ENCODE measurements at regions not wholly inside any gene's neighbourhood (a gene's known extent, or its start where the extent isn't known, plus 50 kb on each side); places are given as distances from the start of the nearest gene placed in this dataset.

DNA sequence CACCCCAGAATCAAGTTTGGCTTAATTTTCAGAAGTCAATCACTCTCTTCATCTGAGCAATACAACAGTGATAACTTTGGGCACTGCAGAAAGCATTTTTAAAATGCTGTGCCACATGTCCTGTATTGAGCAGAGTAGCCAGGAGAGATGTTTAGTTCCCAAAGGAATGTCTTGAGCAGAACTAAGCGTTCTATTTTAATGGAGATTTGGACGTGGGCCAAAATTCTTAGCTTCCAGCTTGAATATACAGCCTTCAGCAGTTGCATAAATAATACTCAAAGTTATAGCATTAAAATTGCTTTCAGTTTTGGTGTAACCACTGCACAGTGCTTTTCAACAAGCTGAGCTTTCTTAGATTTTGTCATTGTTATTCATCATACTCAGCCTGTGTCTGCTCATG is 679.2 kb downstream of the NLGN4X start:
- in situ Hi-C loops (cut with MboI; ENCODE audit: low sequenced_read_pairs): no loop called here

DNA sequence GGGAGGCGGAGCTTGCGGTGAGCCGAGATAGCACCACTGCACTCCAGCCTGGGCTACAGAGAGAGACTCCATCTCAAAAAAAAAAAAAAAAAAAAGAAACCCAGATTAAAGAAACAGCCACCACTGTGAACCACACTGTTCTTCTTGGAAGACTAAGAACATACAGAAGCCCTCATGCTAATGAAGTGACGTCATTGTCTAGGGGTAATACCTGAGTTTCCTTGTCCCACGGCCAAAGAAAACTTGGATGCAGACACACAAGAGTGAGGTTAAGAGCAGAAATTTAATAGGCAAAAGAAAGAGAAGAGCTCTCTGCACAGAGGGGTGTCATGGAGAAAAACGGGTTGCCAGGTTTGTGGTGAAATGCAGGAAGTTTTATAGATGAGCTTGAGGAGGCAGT is 691.6 kb downstream of the NLGN4X start:
- in situ Hi-C loops (cut with MboI; ENCODE audit: low sequenced_read_pairs): no loop called here

DNA sequence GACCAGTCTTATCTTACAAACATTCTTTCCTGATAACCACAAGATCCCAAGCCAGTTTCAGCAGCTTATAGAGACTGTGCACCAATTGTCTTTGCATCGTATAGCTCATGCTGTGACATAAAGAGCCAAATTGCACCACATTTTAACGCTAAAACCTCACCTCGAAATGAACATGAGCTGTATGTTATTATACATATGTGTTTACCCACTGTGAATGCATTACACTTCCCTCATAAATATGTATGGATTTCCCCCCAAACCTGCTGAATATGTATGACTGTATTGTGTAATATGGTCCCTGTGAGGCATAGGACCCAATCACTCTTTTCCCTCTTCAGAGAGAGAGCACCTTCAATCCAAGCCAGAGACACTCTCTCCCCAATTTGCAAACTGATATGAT is 692.4 kb downstream of the NLGN4X start:
- in situ Hi-C loops (cut with MboI; ENCODE audit: low sequenced_read_pairs): no loop called here

DNA sequence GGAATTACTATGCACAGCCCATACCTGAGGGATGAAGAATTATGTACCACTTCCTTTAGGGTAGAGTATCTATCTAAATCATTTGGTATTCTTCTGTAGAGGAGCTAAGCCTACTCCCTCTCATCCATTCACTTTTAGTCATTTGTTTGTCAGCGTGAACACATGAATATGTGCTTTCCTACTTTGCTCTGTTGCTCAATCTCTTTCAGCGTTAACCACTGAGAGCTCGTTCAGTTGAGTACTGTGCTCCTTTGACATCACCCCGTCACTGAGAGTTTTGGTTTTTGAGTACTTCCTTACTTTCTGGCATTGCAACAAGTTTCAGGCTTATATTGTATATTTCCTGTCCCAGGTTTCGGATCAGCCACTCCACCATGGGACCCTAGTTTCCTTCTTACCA is 700.6 kb downstream of the NLGN4X start:
- in situ Hi-C loops (cut with MboI; ENCODE audit: low sequenced_read_pairs): no loop called here

DNA sequence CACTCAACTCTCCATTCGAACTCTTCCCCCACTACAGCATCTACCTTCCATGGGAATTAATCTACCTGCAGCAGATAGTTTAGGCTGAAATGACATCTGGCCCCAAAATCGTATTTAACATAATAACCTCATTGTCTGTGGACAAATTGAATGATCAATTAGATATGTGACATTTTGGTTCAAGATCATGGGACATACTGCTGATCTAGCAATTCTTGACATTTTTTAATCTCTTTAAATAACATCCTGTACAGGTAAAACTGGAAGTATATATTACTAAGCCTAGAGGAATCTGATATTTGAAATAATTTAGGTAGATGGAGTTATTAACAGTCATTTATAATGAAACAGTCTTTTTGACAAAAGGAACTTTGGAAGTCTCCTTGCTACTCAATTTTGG is 702.5 kb downstream of the NLGN4X start:
- in situ Hi-C loops (cut with MboI; ENCODE audit: low sequenced_read_pairs): no loop called here

DNA sequence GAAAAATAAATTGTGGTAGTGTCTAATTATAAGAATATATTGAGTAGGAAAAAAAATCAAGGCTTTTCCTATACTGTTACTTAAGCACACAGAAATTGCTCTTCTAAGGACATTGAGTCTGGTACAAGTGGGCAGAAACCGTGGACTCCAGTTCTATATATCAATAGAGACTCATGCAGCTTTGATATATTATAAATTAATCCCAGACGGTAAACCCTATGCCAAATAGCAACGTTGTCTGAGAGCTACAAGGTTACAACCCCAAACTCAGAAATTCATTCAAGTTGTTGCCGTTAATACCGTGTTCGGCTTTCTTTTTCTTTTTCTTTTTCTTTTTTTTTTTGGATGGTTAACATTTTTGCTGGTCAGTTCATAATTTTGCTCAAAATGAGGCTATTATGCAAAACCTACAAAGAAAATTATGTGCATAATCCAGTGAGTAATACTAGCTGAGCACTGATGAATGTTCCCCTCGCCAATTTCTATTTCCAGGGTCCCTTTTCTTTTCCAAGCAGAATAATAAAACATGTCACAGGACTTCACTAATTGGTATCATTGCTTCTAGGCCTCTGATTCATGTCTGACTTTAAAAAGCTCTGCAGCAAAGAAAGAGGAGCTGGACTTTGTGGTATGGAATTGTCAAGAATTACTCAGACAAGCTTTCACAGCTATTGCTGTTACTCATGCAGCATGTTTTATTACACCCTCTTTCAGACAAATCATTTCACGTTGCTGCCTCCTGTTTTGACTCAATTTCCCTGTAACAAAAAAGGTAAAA is 737.7 kb downstream of the NLGN4X start:
- in situ Hi-C loops (cut with MboI; ENCODE audit: low sequenced_read_pairs): no loop called here

DNA sequence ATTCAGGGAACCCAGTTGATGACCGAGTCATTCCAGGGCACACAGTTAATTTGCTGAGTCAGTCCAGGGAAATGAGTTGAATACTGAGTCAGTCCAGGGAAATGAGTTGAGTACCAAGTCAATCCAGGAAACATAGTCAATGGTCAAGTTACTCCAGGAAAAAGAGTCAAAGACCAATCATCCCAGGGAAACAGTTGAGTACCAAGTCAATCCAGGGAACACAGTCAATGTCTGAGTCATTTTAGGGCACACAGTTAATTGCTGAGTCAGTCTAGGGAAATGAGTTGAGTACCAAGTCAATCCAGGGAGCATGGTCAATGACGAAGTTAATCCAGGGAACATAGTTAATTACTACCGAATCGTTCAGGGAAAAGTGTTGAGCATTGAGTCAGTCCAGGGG is 754.4 kb downstream of the NLGN4X start:
- in situ Hi-C loops (cut with MboI; ENCODE audit: low sequenced_read_pairs): no loop called here

DNA sequence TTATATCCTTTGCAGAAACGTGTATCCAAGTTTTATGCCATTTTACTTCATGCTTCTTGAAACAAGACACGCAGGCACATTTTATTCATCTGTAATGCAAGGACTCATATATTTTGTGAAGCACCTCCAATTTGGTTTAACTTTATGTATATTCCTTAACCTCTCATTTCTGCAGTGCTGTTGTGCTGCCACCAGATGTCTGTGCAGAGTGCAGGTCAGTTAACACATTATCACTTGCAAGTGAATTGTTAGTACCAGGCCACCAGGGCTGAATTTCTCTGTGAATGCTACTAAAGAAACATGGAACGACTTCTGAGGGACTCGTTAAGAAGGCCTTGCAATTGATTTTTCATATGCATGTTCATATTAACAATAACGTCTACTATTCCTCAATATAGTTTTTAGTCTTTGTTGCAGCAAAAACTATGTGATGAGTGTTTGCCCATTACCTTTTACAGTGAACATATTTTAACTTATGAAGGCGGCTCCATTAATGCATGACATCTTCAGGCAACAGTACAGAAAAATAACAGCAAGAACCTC is 770.3 kb downstream of the NLGN4X start:
- in situ Hi-C loops (cut with MboI; ENCODE audit: low sequenced_read_pairs): no loop called here

DNA sequence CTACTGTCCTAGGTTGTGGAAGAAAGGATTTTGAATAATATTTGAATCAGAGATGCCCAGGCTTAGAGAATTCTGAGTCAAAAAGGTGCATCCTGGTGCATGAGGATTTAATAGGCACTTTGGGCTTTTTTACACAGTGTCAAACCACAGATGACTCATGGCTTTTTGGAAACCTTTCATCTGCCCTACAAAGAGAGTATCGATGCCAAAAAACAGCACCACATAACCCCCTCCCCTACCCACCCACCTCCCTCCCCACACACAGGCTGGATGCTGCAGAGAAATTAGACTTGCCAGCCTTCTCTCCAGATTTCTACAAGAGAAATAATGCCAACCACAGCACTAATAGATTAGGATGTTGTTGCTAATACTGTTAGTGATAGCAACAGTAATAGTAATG is 779.3 kb downstream of the NLGN4X start:
- in situ Hi-C loops (cut with MboI; ENCODE audit: low sequenced_read_pairs): no loop called here

DNA sequence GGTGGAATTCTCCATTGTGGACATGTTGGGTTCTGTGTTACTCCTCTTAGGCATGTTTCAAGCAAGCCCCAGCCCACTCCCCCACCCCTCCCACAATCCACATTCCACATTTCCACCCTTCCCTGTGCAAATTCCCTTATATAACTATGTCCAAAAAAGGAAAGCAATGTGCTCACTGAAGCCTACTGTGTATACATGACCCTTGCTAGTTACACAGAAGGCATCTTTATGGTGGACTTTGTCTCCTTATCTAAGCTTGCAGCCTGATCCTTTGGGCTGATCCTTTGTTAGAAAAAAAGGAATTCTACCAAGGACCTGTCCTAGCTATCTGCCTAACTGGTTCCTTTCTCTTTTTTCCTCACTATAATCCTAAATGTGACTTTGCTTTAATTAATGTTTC is 796.8 kb downstream of the NLGN4X start:
- in situ Hi-C loops (cut with MboI; ENCODE audit: low sequenced_read_pairs): no loop called here

DNA sequence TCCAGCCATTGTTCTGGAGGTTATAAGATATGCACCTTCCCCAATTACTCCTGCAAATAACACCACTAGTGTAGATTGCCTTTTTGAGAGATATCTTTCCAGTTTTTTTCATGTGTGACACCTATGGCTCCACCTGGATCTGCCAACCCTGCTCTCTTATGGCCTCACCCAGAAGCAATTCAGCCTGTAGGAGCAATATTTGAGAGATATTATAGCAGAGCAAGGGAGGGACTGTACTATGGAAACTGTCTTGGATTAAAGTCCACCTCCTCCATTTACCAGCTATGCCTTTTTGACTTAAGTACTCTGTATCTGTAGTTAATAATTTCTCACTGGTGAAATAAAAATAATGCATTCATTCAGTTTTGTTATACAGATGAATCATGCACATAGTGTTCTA is 803.5 kb downstream of the NLGN4X start:
- in situ Hi-C loops (cut with MboI; ENCODE audit: low sequenced_read_pairs): no loop called here

DNA sequence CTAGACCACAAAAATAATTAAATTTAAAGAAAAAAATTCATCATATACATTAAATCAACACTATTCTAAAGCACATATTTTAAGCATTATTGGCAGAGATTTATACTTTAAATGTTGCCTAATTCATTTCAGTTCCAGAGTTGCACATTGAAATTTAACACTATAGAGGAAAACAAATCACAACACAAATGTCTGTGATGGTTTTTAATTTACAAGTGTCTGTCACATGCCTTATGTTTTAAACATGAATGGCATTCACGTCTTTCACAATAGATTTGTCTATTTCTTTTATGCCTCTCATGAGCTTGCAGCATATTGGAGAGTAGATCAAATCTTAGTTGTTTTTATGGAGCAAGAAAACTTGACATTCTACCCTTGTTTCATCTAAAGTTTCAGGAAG is 811.3 kb downstream of the NLGN4X start:
- in situ Hi-C loops (cut with MboI; ENCODE audit: low sequenced_read_pairs): no loop called here

DNA sequence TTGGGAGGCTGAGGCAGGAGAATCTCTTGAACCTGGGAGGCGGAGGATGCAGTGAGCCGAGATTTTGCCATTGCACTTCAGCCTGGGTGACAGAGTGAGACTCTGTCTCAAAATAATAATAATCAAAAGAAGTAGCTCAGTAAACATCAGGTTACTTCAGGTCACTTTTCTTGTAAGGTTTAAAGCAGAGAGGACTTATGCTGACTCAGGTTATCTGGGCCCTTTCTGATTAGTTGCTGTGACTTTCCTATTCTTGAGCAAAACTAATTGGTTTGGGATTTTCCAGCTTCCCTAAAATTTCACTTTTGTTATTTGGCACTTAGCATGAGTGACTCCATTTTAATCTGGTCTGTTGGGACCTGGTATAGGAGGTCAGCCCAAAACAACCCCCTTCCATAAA is 812.9 kb downstream of the NLGN4X start:
- in situ Hi-C loops (cut with MboI; ENCODE audit: low sequenced_read_pairs): no loop called here

DNA sequence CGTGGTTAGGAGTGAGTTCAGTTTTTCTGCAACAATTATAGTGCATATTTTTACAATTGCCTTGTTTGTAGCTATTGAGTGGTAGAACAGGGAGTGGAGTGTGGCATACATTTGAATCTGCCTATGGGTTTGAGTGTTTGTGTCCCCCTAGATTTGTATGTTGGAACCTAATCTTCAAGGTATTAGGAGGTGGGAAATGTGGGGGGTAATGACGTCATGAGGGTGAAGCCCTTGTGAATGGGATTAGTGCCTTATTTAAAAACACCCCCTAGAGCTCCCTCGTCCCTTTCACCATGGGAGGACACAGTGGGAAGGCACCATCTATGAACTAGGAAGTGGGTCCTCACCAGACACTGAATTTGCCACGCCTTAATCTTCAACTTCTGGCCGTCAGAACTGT is 819.6 kb downstream of the NLGN4X start:
- in situ Hi-C loops (cut with MboI; ENCODE audit: low sequenced_read_pairs): no loop called here

DNA sequence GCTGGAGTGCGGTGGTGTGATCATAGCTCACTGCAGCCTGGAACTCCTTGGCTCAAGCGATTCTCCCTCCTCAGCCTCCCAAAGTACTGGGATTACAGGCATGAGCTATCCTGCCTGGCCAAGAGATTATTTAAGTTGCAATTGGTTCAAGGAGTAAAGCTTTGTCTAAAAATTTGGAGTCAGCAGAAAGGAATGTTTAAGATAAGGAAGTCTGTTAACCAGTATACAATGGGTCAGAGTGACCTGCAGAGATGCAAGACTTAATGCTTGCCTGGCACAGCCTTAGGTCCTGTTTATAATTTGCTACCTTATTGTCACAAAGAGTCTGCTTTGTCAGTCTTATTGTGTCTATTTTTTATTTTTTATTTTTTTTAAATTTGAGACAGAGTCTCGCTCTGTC is 826.2 kb downstream of the NLGN4X start:
- in situ Hi-C loops (cut with MboI; ENCODE audit: low sequenced_read_pairs): no loop called here

DNA sequence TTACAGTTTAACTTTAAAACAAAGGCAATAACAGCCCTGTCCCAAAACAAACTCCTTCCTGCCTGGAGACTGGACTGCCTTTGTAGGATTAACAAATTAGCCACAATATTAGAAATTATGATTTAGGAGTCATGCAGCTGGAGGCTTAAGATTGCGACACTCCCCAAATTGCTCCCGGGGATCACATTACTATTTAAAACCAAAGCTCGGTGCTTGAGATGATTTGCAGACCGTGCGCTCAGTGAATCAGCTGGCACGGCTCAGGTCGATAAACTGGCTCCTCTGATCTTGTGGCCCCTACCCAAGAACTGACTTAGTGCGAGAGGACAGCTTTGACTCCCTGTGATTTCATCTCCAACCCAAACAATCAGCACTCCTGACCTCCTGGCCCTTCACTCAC is 829.3 kb downstream of the NLGN4X start:
- in situ Hi-C loops (cut with MboI; ENCODE audit: low sequenced_read_pairs): no loop called here

DNA sequence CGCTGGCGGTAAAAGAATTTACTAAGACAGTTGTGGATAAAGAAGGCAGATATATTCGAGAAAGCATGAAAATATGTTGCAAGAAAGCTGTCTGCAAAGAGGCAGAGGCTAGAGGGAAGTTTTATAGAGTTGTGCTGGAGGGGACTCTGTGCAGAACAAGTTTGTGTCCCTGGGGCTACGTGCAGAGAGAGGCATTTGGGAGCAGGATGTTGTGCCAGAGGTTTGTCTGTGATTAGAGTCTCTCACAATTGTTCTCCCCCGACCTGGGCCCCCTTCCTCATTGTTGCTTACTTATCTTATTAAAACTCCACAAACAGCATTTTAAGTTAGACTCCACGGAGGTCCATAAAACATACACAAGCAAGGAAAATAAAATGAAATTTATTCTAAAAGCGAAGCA is 831.3 kb downstream of the NLGN4X start:
- in situ Hi-C loops (cut with MboI; ENCODE audit: low sequenced_read_pairs): no loop called here

DNA sequence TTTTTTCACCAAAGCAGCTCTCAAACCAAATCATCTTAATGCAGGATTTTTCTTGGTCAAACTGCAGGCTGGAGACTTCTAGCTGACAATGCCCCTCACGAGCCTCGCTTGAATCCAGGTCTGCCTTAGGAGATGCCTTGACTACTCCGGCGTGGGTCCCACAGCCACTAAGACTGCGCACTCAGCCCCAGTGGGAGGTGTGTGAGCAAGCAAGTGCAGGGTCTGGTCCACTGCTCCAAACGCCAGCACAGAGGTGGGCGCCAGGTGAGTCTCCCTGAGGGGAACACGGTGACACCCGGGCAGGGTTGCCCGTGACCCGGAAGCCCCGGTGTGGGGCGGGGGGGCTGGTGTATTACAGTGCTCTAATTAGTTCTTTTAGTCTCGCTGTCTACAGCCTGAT is 838.3 kb downstream of the NLGN4X start:
- in situ Hi-C loops (cut with MboI; ENCODE audit: low sequenced_read_pairs): no loop called here

DNA sequence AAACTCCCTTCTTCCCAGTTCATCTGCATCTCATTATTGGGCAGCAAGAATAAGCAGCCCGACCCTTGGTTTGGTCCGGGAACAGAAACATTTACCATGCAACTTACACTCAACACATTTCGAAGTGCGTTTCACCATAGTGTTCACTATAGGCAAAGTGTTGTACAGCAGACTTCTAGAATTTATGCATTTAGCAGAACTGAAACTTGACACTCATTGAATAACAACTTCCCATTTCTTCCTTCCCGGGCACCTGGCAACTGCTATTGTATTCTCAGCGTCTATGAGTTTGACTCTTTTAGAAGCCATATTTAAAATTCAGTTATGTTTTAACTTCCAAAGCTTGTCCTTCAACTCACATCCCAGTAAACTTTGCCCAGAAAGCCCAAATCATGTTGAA is 840.6 kb downstream of the NLGN4X start:
- in situ Hi-C loops (cut with MboI; ENCODE audit: low sequenced_read_pairs): no loop called here

DNA sequence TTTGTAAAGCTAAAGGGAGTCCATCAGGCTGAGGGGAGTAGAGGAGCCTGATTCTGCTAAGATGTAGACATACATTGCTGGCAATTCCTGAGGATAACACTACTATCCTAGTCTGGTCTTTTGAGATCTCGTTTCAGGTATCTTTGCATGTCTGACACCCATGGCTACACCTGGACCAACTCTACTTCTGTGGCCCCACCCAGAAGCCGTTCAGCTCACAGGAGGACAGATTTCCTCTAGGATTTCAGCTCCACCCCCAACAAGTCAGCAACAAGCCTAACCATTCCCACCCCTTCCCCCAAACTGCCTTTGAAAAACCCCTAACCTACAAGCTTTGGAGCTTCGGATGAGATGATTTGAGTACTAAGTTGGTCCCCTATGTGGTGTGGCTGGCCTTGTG is 848.2 kb downstream of the NLGN4X start:
- in situ Hi-C loops (cut with MboI; ENCODE audit: low sequenced_read_pairs): no loop called here

DNA sequence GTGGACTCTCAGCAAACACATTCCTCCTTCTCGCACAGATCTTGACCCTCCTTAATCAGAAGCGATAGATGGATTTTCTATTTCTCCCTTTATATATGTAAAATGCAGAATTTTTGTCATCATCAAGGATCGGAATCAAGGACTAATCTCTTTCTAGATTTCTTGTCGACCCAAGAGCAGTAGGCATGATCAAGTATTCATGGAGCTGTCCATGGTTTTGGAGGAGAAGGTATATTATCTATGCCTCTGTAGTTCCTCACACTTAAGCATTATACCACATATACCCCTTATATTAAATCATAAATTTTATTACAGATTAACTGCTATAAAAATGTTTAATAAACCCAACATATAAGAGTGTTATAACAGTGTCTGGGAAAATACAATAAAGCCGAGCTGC is 886.8 kb downstream of the NLGN4X start:
- in situ Hi-C loops (cut with MboI; ENCODE audit: low sequenced_read_pairs): no loop called here

DNA sequence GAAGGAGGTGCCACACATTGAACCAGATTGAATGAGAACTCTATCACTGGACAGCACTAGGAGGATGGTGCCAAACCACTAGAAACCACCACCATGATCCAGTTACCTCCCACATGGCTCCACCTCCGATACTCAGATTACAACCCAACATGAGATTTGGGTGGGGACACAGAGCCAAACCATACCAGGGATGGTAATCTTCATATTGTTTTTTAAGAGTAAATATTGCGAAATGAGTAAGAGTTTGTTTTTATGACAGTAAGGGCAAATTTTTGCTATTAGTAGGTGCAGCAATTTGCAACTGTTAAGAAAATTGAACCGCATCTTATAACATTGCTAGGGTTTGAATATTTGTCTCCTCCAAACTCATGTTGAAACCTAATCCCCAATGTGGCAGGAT is 891.5 kb downstream of the NLGN4X start:
- in situ Hi-C loops (cut with MboI; ENCODE audit: low sequenced_read_pairs): no loop called here

DNA sequence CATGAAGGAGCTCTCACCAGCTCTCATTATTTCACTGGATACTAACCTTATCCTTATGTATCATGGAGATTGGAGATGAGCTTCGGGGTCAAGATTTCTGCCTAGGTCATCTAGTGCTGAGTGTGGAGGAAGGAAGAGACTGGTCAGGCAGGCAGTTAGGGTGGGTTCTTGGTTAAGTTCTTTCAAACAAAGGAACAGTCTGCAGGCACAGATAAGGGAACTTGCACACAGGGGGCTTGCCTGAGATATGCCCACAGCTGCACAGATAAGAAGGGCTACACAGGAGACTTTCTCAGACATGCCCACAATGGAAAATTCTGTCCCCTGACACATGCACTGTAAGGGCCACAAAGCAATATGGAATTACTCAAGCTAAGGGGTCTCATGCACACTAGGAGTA is 904.1 kb downstream of the NLGN4X start:
- in situ Hi-C loops (cut with MboI; ENCODE audit: low sequenced_read_pairs): no loop called here

Data from HL-60/S4 (cell line).